ENCODE measurements at regions not wholly inside any gene's neighbourhood (a gene's known extent, or its start where the extent isn't known, plus 50 kb on each side); places are given as distances from the start of the nearest gene placed in this dataset.

GRCh38 chr4:26215725-26216124 is 105.1 kb upstream of the RBPJ start (continued):
- TF ChIP-seq BCL3 (IDR thresholded peaks at IDR 0.05) (no peak), NPAS2 (CRISPR knock-in tag; IDR thresholded peaks at IDR 0.05; ENCODE audit: borderline replicate concordance) (no peak), MAZ (IDR thresholded peaks at IDR 0.05; ENCODE audit: borderline replicate concordance, low read depth, low read length) (no peak), HES2 (IDR thresholded peaks at IDR 0.05) (no peak), RAD21 (conservative IDR thresholded peaks at IDR 0.05 in 1 of 2, IDR thresholded peaks at IDR 0.05 in 1 of 2) (no peak), TFCP2L1 (CRISPR knock-in tag; IDR thresholded peaks at IDR 0.05) (no peak), CTCF (IDR thresholded peaks at IDR 0.05) (no peak), MAFK (IDR thresholded peaks at IDR 0.05; ENCODE audit: partially characterized antibody) (no peak)

- H3K4me1 ChIP-seq = no peaks in the 10 kb centered on the region
- ChIA-PET CTCF (interaction anchor here (1.0 kb wide), 1 partner anchor 18 kb away, joined by 3 read pairs; no protein-coding TSS in a partner anchor), POLR2A (no interaction called here)
- TF ChIP-seq NPAS2 (CRISPR knock-in tag; IDR thresholded peaks at IDR 0.05; ENCODE audit: borderline replicate concordance) (no peak), E2F6 (IDR thresholded peaks at IDR 0.05; ENCODE audit: borderline replicate concordance, low read depth) (no peak), KDM1A (IDR thresholded peaks at IDR 0.05; ENCODE audit: low read depth) (no peak), NFE2L2 (conservative IDR thresholded peaks at IDR 0.05; ENCODE audit: low read length) (no peak), ZSCAN20 (CRISPR knock-in tag; IDR thresholded peaks at IDR 0.05) (no peak), JUNB (IDR thresholded peaks at IDR 0.05) (no peak), ATOH8 (CRISPR knock-in tag; IDR thresholded peaks at IDR 0.05; ENCODE audit: low read depth) (no peak), CBX8 (IDR thresholded peaks at IDR 0.05) (no peak)
- no peak overlapping the region for H3K4me3 ChIP-seq
- H3K4me2 ChIP-seq = no peak overlapping the region
- no peak for FAIRE-seq
- H3K27ac ChIP-seq = no peak overlapping the region
- 66% methylated on average over 6 of the region's 6 CpGs for WGBS (ENCODE audit: missing lambda C conversion rate)
- no peak for ATAC-seq
- DNase-seq (ENCODE audit: low read depth in 1 of 2, low spot score in 1 of 2) = no peak
- no peaks in the 10 kb centered on the region for H3K9me3 ChIP-seq
These were observed 103.3 kb upstream of the RBPJ start for GRCh38 chr4:26217481-26217880.

- Histone ChIP-seq H3K4me1 (no peaks in the 10 kb centered on the region), H3K27ac (no peak overlapping the region), H3K9me3 (no peaks in the 10 kb centered on the region), H3K4me3 (no peak overlapping the region), H3K4me2 (no peak overlapping the region)
- POLR2A ChIA-PET = no interaction called here
- ATAC-seq (no peak), DNase-seq (ENCODE audit: low read depth in 1 of 2, low spot score in 1 of 2) (no peak), FAIRE-seq (no peak)
- 64% methylated on average over 15 of the region's 16 CpGs for whole genome bisulfite sequencing (ENCODE audit: missing lambda C conversion rate)
- TF ChIP-seq SMC3 (IDR thresholded peaks at IDR 0.05) (no peak), HEYL (CRISPR knock-in tag; IDR thresholded peaks at IDR 0.05) (no peak), KDM5A (IDR thresholded peaks at IDR 0.05) (no peak), USF2 (IDR thresholded peaks at IDR 0.05) (no peak), ZNF302 (CRISPR knock-in tag; IDR thresholded peaks at IDR 0.05) (no peak), ZC3H11A (IDR thresholded peaks at IDR 0.05) (no peak), HOXB13 (CRISPR knock-in tag; IDR thresholded peaks at IDR 0.05; ENCODE audit: low read depth) (no peak), RAD21 (conservative IDR thresholded peaks at IDR 0.05 in 1 of 2, IDR thresholded peaks at IDR 0.05 in 1 of 2) (no peak), ZFP36 (IDR thresholded peaks at IDR 0.05; ENCODE audit: borderline replicate concordance, partially characterized antibody) (no peak), BHLHE40 (IDR thresholded peaks at IDR 0.05; ENCODE audit: low read depth, low read length) (no peak), EP300 (IDR thresholded peaks at IDR 0.05) (no peak), GATA3 (IDR thresholded peaks at IDR 0.05; ENCODE audit: borderline replicate concordance) (no peak), CTCF (IDR thresholded peaks at IDR 0.05) (no peak)
- CTCF ChIA-PET = no interaction called here
These were observed 102.7 kb upstream of the RBPJ start for GRCh38 chr4:26217961-26218676.
